Activated CD4-positive, alpha-beta T cell treated with anti-CD3 and anti-CD28 coated beads, Interleukin-2, amount 10 ng/mL, durations not matched to agents 7 days and 5 days (primary cell): ENCODE measurements at regions not wholly inside any gene's neighbourhood (a gene's known extent, or its start where the extent isn't known, plus 50 kb on each side); places are given as distances from the start of the nearest gene placed in this dataset.
A peak's percentile ranks its signal among the peaks of the same experiment; 100 is the strongest.
"Not testable (repeated sequence)": the region's sequence is repeated elsewhere in the genome, so short reads cannot be mapped to it uniquely, and the experiment has no call there.

Source experiments
- CTCF ChIA-PET: fragments of 350-600 bp; sonication (Branson Sonifier 250); formaldehyde crosslinking; loops from one replicate; lab custom pipeline; 2021; ENCODE audit warnings: antibody characterized with exemption; lab: Charles Lee
- POLR2A ChIA-PET: fragments of 350-600 bp; sonication (Branson Sonifier 250); formaldehyde crosslinking; loops from one replicate; lab custom pipeline; 2021; ENCODE audit warnings: antibody characterized with exemption; lab: Charles Lee
- DNase-seq: peaks from one replicate; pipeline ENCODE4 v3.0.0-alpha.2; 2020
- H3K27ac Mint-ChIP-seq: one replicate; pipeline ENCODE4 v1.8.0; 2021; ENCODE audit warnings: mild to moderate bottlenecking, moderate library complexity, mixed read lengths
- H3K27me3 Mint-ChIP-seq: one replicate; pipeline ENCODE4 v1.8.0; 2021; ENCODE audit warnings: mixed read lengths
- H3K36me3 Mint-ChIP-seq: one replicate; pipeline ENCODE4 v1.8.0; 2021; ENCODE audit warnings: low read depth, mixed read lengths
- H3K4me1 Mint-ChIP-seq: one replicate; pipeline ENCODE4 v1.8.0; 2021; ENCODE audit warnings: mixed read lengths
- H3K4me3 Mint-ChIP-seq: one replicate; pipeline ENCODE4 v1.8.0; 2021; ENCODE audit warnings: mild to moderate bottlenecking, moderate library complexity, mixed read lengths
- H3K9me3 Mint-ChIP-seq: one replicate; pipeline ENCODE4 v1.8.0; 2021; ENCODE audit warnings: mixed read lengths

GRCh38 chr3:112765531-112765930, 81.1 kb downstream of the CD200R1L start:
- no peak overlapping the region for H3K4me3 Mint-ChIP-seq
- CTCF ChIA-PET: interaction anchor here (1.1 to 2.2 kb wide), 3 partner anchors 9 to 26 kb away, joined by 3 to 9 read pairs (median 4); no protein-coding TSS in a partner anchor

GRCh38 chr3:112763258-112763657, 83.4 kb downstream of the CD200R1L start:
- no peaks in the 10 kb centered on the region for H3K27me3 Mint-ChIP-seq
- H3K4me1 Mint-ChIP-seq: peaks cover 9% of the 10 kb centered on the region
- CTCF ChIA-PET: interaction anchor here (0.6 to 1.0 kb wide), 2 partner anchors 39 to 121 kb away, joined by 3 to 5 read pairs; no protein-coding TSS in a partner anchor
- peaks cover 2% of the 10 kb centered on the region for H3K9me3 Mint-ChIP-seq
- POLR2A ChIA-PET: no interaction called here
- no peaks in the 10 kb centered on the region for H3K36me3 Mint-ChIP-seq
- DNase-seq: no peak
- no peak overlapping the region for H3K27ac Mint-ChIP-seq
- no peak overlapping the region for H3K4me3 Mint-ChIP-seq

More at GRCh38 chr3:112765531-112765930, 81.1 kb downstream of the CD200R1L start:
- H3K27ac Mint-ChIP-seq: no peak overlapping the region
- no peaks in the 10 kb centered on the region for H3K36me3 Mint-ChIP-seq
- H3K4me1 Mint-ChIP-seq: peaks cover 15% of the 10 kb centered on the region
- H3K27me3 Mint-ChIP-seq: no peaks in the 10 kb centered on the region
- H3K9me3 Mint-ChIP-seq: peaks cover 6% of the 10 kb centered on the region
- DNase-seq: no peak
- POLR2A ChIA-PET: no interaction called here

- ChIA-PET CTCF (interaction anchor here (0.7 to 2.7 kb wide), 4 partner anchors 11 to 210 kb away, joined by 3 to 9 read pairs (median 6); no protein-coding TSS in a partner anchor), POLR2A (no interaction called here)
- H3K27me3 Mint-ChIP-seq: no peaks in the 10 kb centered on the region
- H3K4me1 Mint-ChIP-seq: peaks cover 8% of the 10 kb centered on the region
- DNase-seq: no peak
- H3K4me3 Mint-ChIP-seq: no peak overlapping the region
- peaks cover 9% of the 10 kb centered on the region for H3K9me3 Mint-ChIP-seq
- H3K36me3 Mint-ChIP-seq: peaks cover 2% of the 10 kb centered on the region
- H3K27ac Mint-ChIP-seq: peak overlapping the region; percentile 41
These were observed 85.5 kb downstream of the CD200R1L start for GRCh38 chr3:112761062-112761638.

- CTCF ChIA-PET: interaction anchor here (1.2 to 2.7 kb wide), 4 partner anchors 9 to 117 kb away, joined by 4 to 9 read pairs (median 6); no protein-coding TSS in a partner anchor
- no peak overlapping the region for H3K27ac Mint-ChIP-seq
- peaks cover 14% of the 10 kb centered on the region for H3K9me3 Mint-ChIP-seq
- peaks cover 8% of the 10 kb centered on the region for H3K4me1 Mint-ChIP-seq
- no peak for DNase-seq
- H3K36me3 Mint-ChIP-seq: peaks cover 2% of the 10 kb centered on the region
- POLR2A ChIA-PET: no interaction called here
- H3K4me3 Mint-ChIP-seq: no peak overlapping the region
- H3K27me3 Mint-ChIP-seq: no peaks in the 10 kb centered on the region
These were observed 87.0 kb downstream of the CD200R1L start for GRCh38 chr3:112759681-112760080.

- POLR2A ChIA-PET: no interaction called here
- peaks cover 2% of the 10 kb centered on the region for H3K27me3 Mint-ChIP-seq
- H3K4me3 Mint-ChIP-seq: no peak overlapping the region
These were observed 87.5 kb downstream of the CD200R1L start for GRCh38 chr3:112759210-112759609.

GRCh38 chr3:112757197-112757596, 89.5 kb downstream of the CD200R1L start:
- no peak for DNase-seq
- ChIA-PET CTCF (no interaction called here), POLR2A (no interaction called here)
- peaks cover 2% of the 10 kb centered on the region for H3K27me3 Mint-ChIP-seq
- H3K4me1 Mint-ChIP-seq: peaks cover 8% of the 10 kb centered on the region
- peaks cover 14% of the 10 kb centered on the region for H3K9me3 Mint-ChIP-seq
- no peak overlapping the region for H3K4me3 Mint-ChIP-seq
- no peak overlapping the region for H3K27ac Mint-ChIP-seq
- peaks cover 2% of the 10 kb centered on the region for H3K36me3 Mint-ChIP-seq

More at GRCh38 chr3:112759210-112759609, 87.5 kb downstream of the CD200R1L start:
- Mint-ChIP-seq H3K4me1 (peaks cover 8% of the 10 kb centered on the region), H3K27ac (no peak overlapping the region), H3K36me3 (peaks cover 2% of the 10 kb centered on the region), H3K9me3 (peaks cover 14% of the 10 kb centered on the region)
- CTCF ChIA-PET: interaction anchor here (1.2 to 2.7 kb wide), 4 partner anchors 9 to 116 kb away, joined by 4 to 9 read pairs (median 6); no protein-coding TSS in a partner anchor
- DNase-seq: no peak

DNA sequence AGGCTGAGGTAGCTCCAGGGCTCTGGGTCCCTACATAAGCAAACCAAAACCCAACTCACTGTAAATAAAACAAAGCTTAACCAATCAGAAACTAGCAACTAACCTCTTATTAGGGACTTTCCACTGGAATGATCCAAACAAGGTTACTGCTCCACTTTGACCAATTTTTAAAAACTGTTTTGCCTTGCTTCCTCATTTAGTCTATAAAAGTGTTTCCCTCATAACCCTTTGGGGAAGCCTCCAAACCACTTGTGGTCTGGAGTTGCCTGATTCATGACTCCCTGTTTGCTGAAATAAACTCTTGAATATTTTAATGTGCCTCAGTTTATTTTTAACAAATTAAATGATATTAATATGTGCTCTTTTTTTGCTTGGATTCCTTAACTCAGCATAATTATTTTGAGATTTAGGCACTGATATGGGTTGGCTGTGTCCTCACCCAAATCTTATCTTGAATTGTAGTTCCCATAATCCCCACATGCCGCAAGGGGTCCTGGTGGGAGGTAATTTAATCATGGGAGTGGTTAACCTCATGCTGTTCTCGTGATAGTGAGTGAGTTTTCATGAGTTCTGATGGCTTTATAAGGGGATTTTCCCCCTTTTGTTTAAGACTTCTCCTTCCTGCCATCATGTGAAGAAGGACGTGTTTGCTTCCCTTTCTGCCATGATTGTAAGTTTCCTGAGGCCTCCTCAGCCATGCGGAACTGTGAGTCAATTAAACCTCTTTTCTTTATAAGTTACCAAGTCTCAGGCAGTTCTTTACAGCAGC, 90.6 kb downstream of the CD200R1L start:
- Mint-ChIP-seq H3K9me3 (peaks cover 14% of the 10 kb centered on the region), H3K4me3 (no peak overlapping the region), H3K27ac (no peak overlapping the region), H3K4me1 (peaks cover under 1% of the 10 kb centered on the region), H3K36me3 (peaks cover 2% of the 10 kb centered on the region), H3K27me3 (peaks cover 2% of the 10 kb centered on the region)
- DNase-seq: no peak
- POLR2A ChIA-PET: no interaction called here
- CTCF ChIA-PET: no interaction called here

DNA sequence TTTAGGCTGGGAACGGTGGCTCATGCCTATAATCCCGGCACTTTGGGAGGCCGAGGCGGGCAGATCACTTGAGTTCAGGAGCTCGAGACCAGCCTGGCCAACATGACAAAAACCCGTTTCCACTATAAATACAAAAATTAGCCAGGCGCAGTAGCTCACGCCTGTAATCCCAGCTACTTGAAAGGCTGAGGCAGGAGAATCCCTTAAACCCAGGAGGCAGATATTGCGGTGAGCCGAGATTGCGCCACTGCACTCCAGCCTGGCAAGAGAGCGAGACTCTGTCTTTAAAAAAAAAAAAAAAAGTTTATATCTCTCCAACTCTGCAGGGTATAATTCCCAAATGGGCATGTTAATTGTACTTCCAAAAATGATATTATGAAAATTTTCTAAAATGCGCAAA, 91.6 kb downstream of the CD200R1L start:
- POLR2A ChIA-PET, H3K4me1 Mint-ChIP-seq, H3K27ac Mint-ChIP-seq, H3K4me3 Mint-ChIP-seq, CTCF ChIA-PET, H3K36me3 Mint-ChIP-seq, H3K27me3 Mint-ChIP-seq, DNase-seq: not testable (repeated sequence)
- H3K9me3 Mint-ChIP-seq: peaks cover 13% of the 10 kb centered on the region

GRCh38 chr3:112751564-112752512, 94.8 kb downstream of the CD200R1L start:
- Mint-ChIP-seq H3K27ac (peak overlapping the region; percentile 67), H3K9me3 (peaks cover 13% of the 10 kb centered on the region), H3K27me3 (peaks cover 2% of the 10 kb centered on the region), H3K4me3 (no peak overlapping the region), H3K4me1 (peaks cover 3% of the 10 kb centered on the region), H3K36me3 (no peaks in the 10 kb centered on the region)
- POLR2A ChIA-PET: no interaction called here
- DNase-seq: no peak
- CTCF ChIA-PET: interaction anchor here (1.0 to 1.9 kb wide), 2 partner anchors 14 to 40 kb away, joined by 3 to 9 read pairs; no protein-coding TSS in a partner anchor

- Mint-ChIP-seq H3K27me3 (peaks cover 2% of the 10 kb centered on the region), H3K4me3 (no peak overlapping the region), H3K36me3 (no peaks in the 10 kb centered on the region), H3K27ac (no peak overlapping the region), H3K9me3 (peaks cover 8% of the 10 kb centered on the region), H3K4me1 (peaks cover 3% of the 10 kb centered on the region)
- ChIA-PET CTCF (interaction anchor here (0.6 to 1.9 kb wide), 8 partner anchors 9 to 693 kb away, joined by 3 to 9 read pairs (median 4); no protein-coding TSS in a partner anchor), POLR2A (no interaction called here)
- DNase-seq: no peak
These were observed 95.6 kb downstream of the CD200R1L start for GRCh38 chr3:112751061-112751460.

GRCh38 chr3:112747624-112748023, 99.0 kb downstream of the CD200R1L start:
- H3K27ac Mint-ChIP-seq: no peak overlapping the region
- peaks cover 6% of the 10 kb centered on the region for H3K9me3 Mint-ChIP-seq
- no peaks in the 10 kb centered on the region for H3K36me3 Mint-ChIP-seq
- H3K4me1 Mint-ChIP-seq: peaks cover 14% of the 10 kb centered on the region
- no peak overlapping the region for H3K4me3 Mint-ChIP-seq
- POLR2A ChIA-PET: no interaction called here
- H3K27me3 Mint-ChIP-seq: no peaks in the 10 kb centered on the region
- CTCF ChIA-PET: interaction anchor here (0.5 to 3.0 kb wide), 3 partner anchors 11 to 198 kb away, joined by 3 to 19 read pairs (median 3); no protein-coding TSS in a partner anchor
- DNase-seq: no peak

DNA sequence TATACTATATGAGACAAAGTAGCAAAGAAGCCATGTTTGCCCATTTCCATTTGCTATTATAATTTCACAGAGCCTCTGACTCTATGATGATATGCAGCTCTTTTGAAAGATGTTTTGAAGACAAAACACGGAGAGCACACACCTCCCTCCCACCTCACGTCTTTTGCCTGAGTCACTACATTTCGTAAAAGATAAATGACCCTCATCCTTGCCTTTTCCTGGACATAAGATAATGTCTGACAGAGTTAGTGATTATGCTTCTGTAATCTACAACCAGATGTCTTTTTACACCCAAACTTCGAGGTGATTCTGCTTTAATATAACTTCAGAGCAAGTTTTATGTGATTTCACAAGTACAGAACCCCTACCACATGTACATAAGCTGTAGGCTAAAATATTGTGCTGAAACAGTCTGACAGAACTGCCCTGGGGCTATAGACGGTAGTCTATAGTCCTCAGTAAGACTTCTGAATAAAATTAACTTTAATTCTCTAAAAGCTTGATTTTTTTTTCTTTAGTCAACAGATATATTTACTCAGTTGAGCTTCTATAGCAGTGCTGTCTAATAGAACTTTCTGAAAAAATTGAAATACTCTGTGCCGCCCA, 99.9 kb downstream of the CD200R1L start:
- POLR2A ChIA-PET: no interaction called here
- DNase-seq: no peak
- Mint-ChIP-seq H3K9me3 (peaks cover 6% of the 10 kb centered on the region), H3K4me3 (no peak overlapping the region), H3K36me3 (no peaks in the 10 kb centered on the region), H3K4me1 (peaks cover 14% of the 10 kb centered on the region), H3K27ac (no peak overlapping the region), H3K27me3 (no peaks in the 10 kb centered on the region)
- CTCF ChIA-PET: interaction anchor here (1.3 to 3.0 kb wide), 2 partner anchors 10 to 20 kb away, joined by 3 to 19 read pairs; no protein-coding TSS in a partner anchor
